Transverse colon (tissue), 4 donors: ENCODE measurements at regions not wholly inside any gene's neighbourhood (a gene's known extent, or its start where the extent isn't known, plus 50 kb on each side); places are given as distances from the start of the nearest gene placed in this dataset.

Experiments
- DNase-seq: peaks from one replicate; pipeline ENCODE4 v3.0.0-alpha.2; 2019
- H3K27ac ChIP-seq, 4 donors: fragments of 200-600 bp; sonication (generic); 2 replicates each; pipeline ENCODE4 v1.5.1; 2016 to 2018; ENCODE audit warnings: inconsistent platforms in 4 of 4
- H3K27me3 ChIP-seq: fragments of 200-600 bp; sonication (generic); 2 replicates; pipeline ENCODE4 v1.5.1; 2017; ENCODE audit warnings: inconsistent platforms
- H3K36me3 ChIP-seq, 4 donors: fragments of 200-600 bp; sonication (generic); 2 replicates each; pipeline ENCODE4 v1.5.1; 2017 to 2019; ENCODE audit warnings: inconsistent platforms in 4 of 4
- H3K4me1 ChIP-seq, 4 donors: fragments of 200-600 bp; sonication (generic); 2 replicates each; pipeline ENCODE4 v1.5.1; 2017 to 2020; ENCODE audit warnings: inconsistent platforms in 4 of 4
- H3K4me3 ChIP-seq, 4 donors: fragments of 200-600 bp; sonication (generic); 1 replicate in 1 of 4; 2 replicates in 3 of 4; pipeline versions ENCODE4 v1.5.1 to v1.6.1; 2017 to 2019; ENCODE audit warnings: inconsistent platforms in 4 of 4
- H3K9me3 ChIP-seq, 2 donors: fragments of 200-600 bp; sonication (generic); 2 replicates each; pipeline ENCODE4 v1.5.1; 2017 to 2019; ENCODE audit warnings: inconsistent platforms in 2 of 2
- EP300 ChIP-seq: sonication (generic); formaldehyde crosslinking; IDR thresholded peaks from one replicate; pipeline ENCODE4 v1.6.1; 2017; ENCODE audit warnings: antibody characterized with exemption, low read depth
- POLR2A ChIP-seq: fragments of 450-650 bp; IDR thresholded peaks from one replicate; pipeline ENCODE4 v1.6.1; 2016; ENCODE audit warnings: antibody characterized with exemption, mild to moderate bottlenecking, moderate library complexity
- POLR2AphosphoS5 ChIP-seq, 3 donors: sonication (generic); formaldehyde crosslinking; IDR thresholded peaks; one replicate each; pipeline ENCODE4 v1.6.1; 2016; ENCODE audit warnings: antibody characterized with exemption in 3 of 3
- WGBS, 2 donors: methylation state at CpG; one replicate each; pipeline ENCODE4 v1.1.5; 2018; ENCODE audit warnings: low coverage in 1 of 2; 5-methylcytosine and 5-hydroxymethylcytosine counted together
- in situ Hi-C, 4 donors: fragments of 200-750 bp; cut with MboI; loops; one replicate each; pipeline versions ENCODE4 v1.15.0 to v1.15.1; 2017; ENCODE audit warnings: low sequenced_read_pairs in 3 of 4, low pct_ligation_motif_present in 1 of 4, low pct_unique_long_range_greater_than_20kb in 1 of 4
- intact Hi-C: fragments of 100-400 bp; cut with DNase I; formaldehyde crosslinking; loops from one replicate; pipeline ENCODE4 v1.15.1; 2023; ENCODE audit warnings: low total_unique reads
- TF ChIP-seq, protein P1 (sequence below), 5 experiments: fragments of 200-600 bp in 3 of 5; fragments of 450-650 bp in 2 of 5; sonication (generic) in 3 of 5; IDR thresholded peaks; 1 replicate in 2 of 5; 2 replicates in 3 of 5; pipeline ENCODE4 v1.5.1; 2016 to 2017; ENCODE audit warnings: antibody characterized with exemption in 5 of 5, inconsistent platforms in 3 of 5, mild to moderate bottlenecking in 2 of 5, moderate library complexity in 1 of 5

DNA sequence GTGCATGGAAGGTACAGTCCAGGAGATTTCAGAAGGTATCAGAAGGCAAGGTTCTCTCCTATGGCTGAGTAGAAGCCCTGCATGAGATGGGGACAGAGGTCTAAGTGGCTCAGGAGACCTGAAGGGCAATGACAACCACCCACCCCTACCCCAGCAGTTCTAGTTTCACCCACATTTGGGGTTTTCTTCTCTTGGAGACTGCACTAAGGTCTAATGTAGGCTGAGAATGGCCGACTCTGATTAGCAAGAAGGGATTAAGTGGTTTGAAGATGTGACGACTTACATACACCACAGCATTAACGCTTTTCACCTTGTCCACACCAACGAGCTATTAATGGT lies 71.7 kb upstream of the SOX5 start:
- H3K27me3 ChIP-seq: no peaks in the 10 kb centered on the region
- H3K27ac ChIP-seq: no peak overlapping the region
- no peak for DNase-seq
- whole genome bisulfite sequencing, 2 donors: 85% methylated on average over 4 of the region's 4 CpGs; no CpG with 5 or more reads in 1 of the 2 donors
- no peaks in the 10 kb centered on the region for H3K9me3 ChIP-seq
- H3K4me1 ChIP-seq: no peaks in the 10 kb centered on the region
- H3K36me3 ChIP-seq: no peaks in the 10 kb centered on the region
- in situ Hi-C loops (no loop called here), intact Hi-C loops (no loop called here)
- TF ChIP-seq, protein P1, sequence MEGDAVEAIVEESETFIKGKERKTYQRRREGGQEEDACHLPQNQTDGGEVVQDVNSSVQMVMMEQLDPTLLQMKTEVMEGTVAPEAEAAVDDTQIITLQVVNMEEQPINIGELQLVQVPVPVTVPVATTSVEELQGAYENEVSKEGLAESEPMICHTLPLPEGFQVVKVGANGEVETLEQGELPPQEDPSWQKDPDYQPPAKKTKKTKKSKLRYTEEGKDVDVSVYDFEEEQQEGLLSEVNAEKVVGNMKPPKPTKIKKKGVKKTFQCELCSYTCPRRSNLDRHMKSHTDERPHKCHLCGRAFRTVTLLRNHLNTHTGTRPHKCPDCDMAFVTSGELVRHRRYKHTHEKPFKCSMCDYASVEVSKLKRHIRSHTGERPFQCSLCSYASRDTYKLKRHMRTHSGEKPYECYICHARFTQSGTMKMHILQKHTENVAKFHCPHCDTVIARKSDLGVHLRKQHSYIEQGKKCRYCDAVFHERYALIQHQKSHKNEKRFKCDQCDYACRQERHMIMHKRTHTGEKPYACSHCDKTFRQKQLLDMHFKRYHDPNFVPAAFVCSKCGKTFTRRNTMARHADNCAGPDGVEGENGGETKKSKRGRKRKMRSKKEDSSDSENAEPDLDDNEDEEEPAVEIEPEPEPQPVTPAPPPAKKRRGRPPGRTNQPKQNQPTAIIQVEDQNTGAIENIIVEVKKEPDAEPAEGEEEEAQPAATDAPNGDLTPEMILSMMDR (IDR thresholded peaks at IDR 0.05): no peak
- TF ChIP-seq POLR2A: no peak
- TF ChIP-seq EP300: no peak
- no peak overlapping the region for H3K4me3 ChIP-seq

DNA sequence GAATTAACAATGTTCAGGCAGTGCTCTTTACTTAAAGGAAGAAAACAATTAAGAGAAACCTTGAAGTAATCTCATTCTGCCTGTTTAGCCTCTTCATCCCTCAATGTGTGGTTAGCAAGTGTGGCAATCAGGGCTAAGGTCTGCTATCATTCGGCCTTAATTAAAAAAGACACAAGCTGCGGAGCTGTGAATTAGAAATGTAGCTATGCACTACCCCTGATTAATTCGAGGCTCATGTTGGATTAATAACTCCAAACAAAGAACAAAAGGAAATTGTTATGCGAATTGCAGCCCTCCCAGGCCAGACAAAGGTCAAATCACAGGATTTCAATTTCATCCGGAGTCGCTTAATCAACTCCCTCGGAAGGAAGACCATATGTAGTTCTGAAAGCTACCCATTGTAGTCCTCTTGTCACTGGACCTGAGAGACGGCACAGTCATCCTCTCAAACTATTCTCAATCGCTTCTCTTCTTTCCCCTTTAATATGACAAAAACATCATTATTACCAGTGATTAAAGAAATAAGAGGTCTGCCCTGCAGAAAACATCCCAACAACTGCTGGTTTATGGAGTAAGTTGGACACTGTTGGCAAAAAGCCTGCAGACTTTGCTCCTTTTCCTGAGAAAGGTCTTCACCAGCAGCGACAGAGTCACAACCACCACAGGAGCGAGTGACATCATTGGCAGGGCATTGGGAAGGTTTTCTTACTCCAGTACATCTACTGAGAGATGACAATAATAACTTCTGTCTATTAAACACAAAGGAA lies 71.1 kb upstream of the SOX5 start:
- TF ChIP-seq POLR2AphosphoS5 (IDR thresholded peaks at IDR 0.05) (no peak), EP300 (no peak), POLR2A (no peak)
- TF ChIP-seq, protein P1 (IDR thresholded peaks at IDR 0.05): no peak
- Histone ChIP-seq H3K4me3 (no peak overlapping the region), H3K27me3 (no peaks in the 10 kb centered on the region), H3K9me3 (no peaks in the 10 kb centered on the region), H3K27ac (no peak overlapping the region), H3K4me1 (no peaks in the 10 kb centered on the region), H3K36me3 (no peaks in the 10 kb centered on the region)
- WGBS, 2 donors: 80 to 88% methylated on average over 10 to 11 of the region's 11 CpGs
- intact Hi-C loops (no loop called here), in situ Hi-C loops (no loop called here)
- no peak for DNase-seq

DNA sequence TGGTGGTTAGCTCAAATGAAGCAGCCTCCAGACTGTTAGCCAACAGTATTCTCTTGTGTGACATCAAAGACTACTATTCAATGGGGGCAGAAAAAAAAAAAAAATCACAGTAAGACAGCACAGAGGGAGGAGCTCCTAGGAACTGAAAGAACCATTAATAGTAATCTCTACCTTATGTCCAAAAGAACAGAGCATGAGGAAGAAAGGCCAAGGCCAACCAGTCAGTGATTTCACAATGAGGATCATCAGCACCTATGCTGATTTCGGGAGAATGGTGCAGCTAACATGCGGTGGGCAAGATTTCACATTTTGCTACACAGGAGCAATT lies 66.3 kb upstream of the SOX5 start:
- Histone ChIP-seq H3K27me3 (no peaks in the 10 kb centered on the region), H3K36me3 (no peaks in the 10 kb centered on the region), H3K4me1 (no peaks in the 10 kb centered on the region), H3K27ac (no peak overlapping the region), H3K4me3 (no peak overlapping the region), H3K9me3 (no peaks in the 10 kb centered on the region)
- DNase-seq: no peak
- intact Hi-C loops (no loop called here), in situ Hi-C loops (no loop called here)
- 92 to 100% methylated on average over 2 of the region's 2 CpGs for WGBS, 2 donors
- no peak for TF ChIP-seq POLR2AphosphoS5 (IDR thresholded peaks at IDR 0.05)
- no peak for TF ChIP-seq EP300
- TF ChIP-seq POLR2A: no peak
- TF ChIP-seq, protein P1 (IDR thresholded peaks at IDR 0.05): no peak

DNA sequence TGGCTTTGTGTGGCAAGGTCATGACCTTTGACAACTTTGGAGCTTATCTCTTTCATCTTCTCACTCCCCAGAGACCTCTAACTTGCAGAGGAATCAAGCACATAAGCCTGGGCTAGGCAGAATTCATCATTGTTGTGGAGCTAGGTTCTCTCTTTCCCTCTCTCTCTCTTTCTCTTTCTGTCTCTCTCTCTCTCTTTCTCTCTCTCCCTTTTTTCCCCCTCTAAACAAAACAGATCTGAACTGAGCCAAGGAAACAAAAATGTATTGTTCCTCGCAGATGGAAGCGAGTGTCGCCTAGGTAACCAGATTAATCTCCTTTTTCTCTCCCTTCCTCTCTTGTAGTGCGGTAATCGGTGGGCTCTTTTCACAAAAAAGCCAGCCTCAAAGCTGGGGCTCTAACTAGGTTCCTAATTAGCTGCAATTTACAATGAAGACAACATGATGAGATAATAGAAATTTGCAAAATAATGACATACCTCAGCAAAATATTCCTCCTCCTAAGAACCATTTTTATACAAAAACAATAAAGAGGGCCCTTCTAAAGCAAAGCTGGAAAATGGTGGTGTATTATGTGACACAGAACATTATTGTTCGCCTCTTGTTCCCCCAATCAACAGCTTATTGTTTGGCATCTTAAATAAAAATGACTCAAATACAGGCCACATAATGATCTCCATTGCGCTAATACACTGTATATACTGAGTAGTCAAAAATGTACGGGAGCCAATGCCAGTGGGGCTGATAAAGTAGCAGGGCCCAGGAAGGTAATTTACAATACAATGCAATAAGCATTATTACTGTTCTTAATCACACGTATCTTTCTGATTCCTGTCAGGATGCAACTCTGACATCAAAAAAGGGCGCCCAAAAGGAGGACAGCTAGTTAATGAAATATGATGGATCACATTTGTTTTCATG lies 65.7 kb upstream of the SOX5 start:
- no peak for DNase-seq
- intact Hi-C loops: no loop called here
- Histone ChIP-seq H3K27ac (no peak overlapping the region), H3K36me3 (no peaks in the 10 kb centered on the region), H3K27me3 (no peaks in the 10 kb centered on the region), H3K9me3 (no peaks in the 10 kb centered on the region), H3K4me1 (no peaks in the 10 kb centered on the region), H3K4me3 (no peak overlapping the region)
- no peak for TF ChIP-seq POLR2AphosphoS5 (IDR thresholded peaks at IDR 0.05)
- TF ChIP-seq EP300: no peak
- TF ChIP-seq POLR2A: no peak
- TF ChIP-seq, protein P1 (IDR thresholded peaks at IDR 0.05): no peak
- in situ Hi-C loops: no loop called here
- 85 to 99% methylated on average over 10 of the region's 10 CpGs for WGBS, 2 donors
